Mesenchymal stem cell (in vitro differentiated cells and primary cell): ENCODE measurements at regions not wholly inside any gene's neighbourhood (a gene's known extent, or its start where the extent isn't known, plus 50 kb on each side); places are given as distances from the start of the nearest gene placed in this dataset.
A peak's percentile ranks its signal among the peaks of the same experiment; 100 is the strongest.

Experiments
- DNase-seq: peaks from one replicate; pipeline ENCODE4 v3.0.0-alpha.2; 2013
- H2AFZ ChIP-seq: one replicate; pipeline ENCODE4 v1.6.1; 2013; ENCODE audit warnings: low read depth, mild to moderate bottlenecking, control low read depth, inconsistent platforms, low read length, moderate library complexity
- H2AK5ac ChIP-seq: 2 replicates; pipeline ENCODE4 v1.6.1; 2013; ENCODE audit warnings: low read length, moderate library complexity, mild to moderate bottlenecking, inconsistent platforms; ENCODE audit not compliant: severe bottlenecking
- H2BK120ac ChIP-seq: one replicate; pipeline ENCODE4 v1.6.1; 2013; ENCODE audit warnings: low read depth, mild to moderate bottlenecking, inconsistent platforms, low read length, moderate library complexity
- H2BK12ac ChIP-seq, 2 experiments: one replicate each; pipeline ENCODE4 v1.6.1; 2013; ENCODE audit warnings: inconsistent platforms in 2 of 2, low read length in 2 of 2, mild to moderate bottlenecking in 2 of 2, moderate library complexity in 2 of 2, control low read depth in 1 of 2
- H2BK15ac ChIP-seq: one replicate; pipeline ENCODE4 v1.6.1; 2013; ENCODE audit warnings: mild to moderate bottlenecking, low read depth, inconsistent platforms; ENCODE audit not compliant: poor library complexity, severe bottlenecking
- H2BK5ac ChIP-seq: 2 replicates; pipeline ENCODE4 v1.6.1; 2013; ENCODE audit warnings: low read depth, mild to moderate bottlenecking, low read length, control low read depth, inconsistent platforms; ENCODE audit not compliant: poor library complexity, severe bottlenecking
- H3K14ac ChIP-seq, 2 experiments: one replicate each; pipeline ENCODE4 v1.6.1; 2013; ENCODE audit warnings: inconsistent platforms in 2 of 2, low read length in 2 of 2, control low read depth in 1 of 2, mild to moderate bottlenecking in 1 of 2, moderate library complexity in 1 of 2
- H3K18ac ChIP-seq, 2 experiments: one replicate each; pipeline ENCODE4 v1.6.1; 2013; ENCODE audit warnings: inconsistent platforms in 2 of 2, low read length in 2 of 2, control low read depth in 1 of 2, low read depth in 1 of 2, mild to moderate bottlenecking in 1 of 2
- H3K23ac ChIP-seq, 2 experiments: one replicate each; pipeline ENCODE4 v1.6.1; 2013; ENCODE audit warnings: inconsistent platforms in 2 of 2, low read length in 2 of 2, mild to moderate bottlenecking in 2 of 2, moderate library complexity in 2 of 2, control low read depth in 1 of 2
- H3K27ac ChIP-seq: 2 replicates; pipeline ENCODE4 v1.5.1; 2013; ENCODE audit warnings: mild to moderate bottlenecking, moderate library complexity, low read length, control low read depth, inconsistent platforms; ENCODE audit not compliant: poor library complexity, severe bottlenecking
- H3K27me3 ChIP-seq, 2 experiments: 2 replicates each; pipeline versions ENCODE4 v1.6.1 to v1.7.0; 2013; ENCODE audit warnings: low read length in 2 of 2, mild to moderate bottlenecking in 2 of 2, moderate library complexity in 2 of 2, control low read depth in 1 of 2, inconsistent platforms in 1 of 2; ENCODE audit not compliant: control insufficient read depth in 1 of 2, insufficient read depth in 1 of 2
- H3K36me3 ChIP-seq, 2 experiments: 2 replicates each; pipeline versions ENCODE4 v1.6.1 to v1.7.0; 2013; ENCODE audit warnings: low read length in 2 of 2, control low read depth in 1 of 2, inconsistent platforms in 1 of 2, low read depth in 1 of 2, mild to moderate bottlenecking in 1 of 2; ENCODE audit not compliant: insufficient read depth in 2 of 2, control insufficient read depth in 1 of 2
- H3K4ac ChIP-seq, 2 experiments: one replicate each; pipeline ENCODE4 v1.6.1; 2013; ENCODE audit warnings: inconsistent platforms in 2 of 2, low read length in 2 of 2, mild to moderate bottlenecking in 2 of 2, moderate library complexity in 2 of 2, control low read depth in 1 of 2, low read depth in 1 of 2
- H3K4me1 ChIP-seq: 2 replicates; pipeline ENCODE4 v1.6.1; 2013; ENCODE audit warnings: low read depth, low read length, control low read depth; ENCODE audit not compliant: control insufficient read depth, insufficient read depth
- H3K4me2 ChIP-seq: 2 replicates; pipeline ENCODE4 v1.6.1; 2013; ENCODE audit warnings: low read length, mild to moderate bottlenecking, inconsistent platforms; ENCODE audit not compliant: poor library complexity, severe bottlenecking
- H3K4me3 ChIP-seq, 2 experiments: 2 replicates each; pipeline versions ENCODE4 v1.5.1 to v1.7.0; 2013; ENCODE audit warnings: low read length in 2 of 2, mild to moderate bottlenecking in 2 of 2, control low read depth in 1 of 2, low read depth in 1 of 2; ENCODE audit not compliant: insufficient read depth in 1 of 2
- H3K79me1 ChIP-seq: replicated peaks from 2 replicates; pipeline ENCODE4 v1.6.1; 2013; ENCODE audit warnings: mild to moderate bottlenecking, control low read depth, low read length, inconsistent platforms; ENCODE audit not compliant: poor library complexity, severe bottlenecking
- H3K9ac ChIP-seq: 2 replicates; pipeline ENCODE4 v1.7.0; 2013; ENCODE audit warnings: mild to moderate bottlenecking, low read length, moderate library complexity
- H3K9me3 ChIP-seq: 2 replicates; pipeline ENCODE4 v1.7.0; 2013; ENCODE audit warnings: mild to moderate bottlenecking, low read length; ENCODE audit not compliant: control insufficient read depth
- H4K8ac ChIP-seq: one replicate; pipeline ENCODE4 v1.6.1; 2013; ENCODE audit warnings: inconsistent platforms, mild to moderate bottlenecking, low read length, moderate library complexity
- H4K91ac ChIP-seq: one replicate; pipeline ENCODE4 v1.6.1; 2013; ENCODE audit warnings: mild to moderate bottlenecking, low read length, inconsistent platforms
- WGBS: methylation state at CpG from one replicate; pipeline ENCODE4 v1.1.7; 2013; ENCODE audit warnings: mixed read lengths; 5-methylcytosine and 5-hydroxymethylcytosine counted together

DNA sequence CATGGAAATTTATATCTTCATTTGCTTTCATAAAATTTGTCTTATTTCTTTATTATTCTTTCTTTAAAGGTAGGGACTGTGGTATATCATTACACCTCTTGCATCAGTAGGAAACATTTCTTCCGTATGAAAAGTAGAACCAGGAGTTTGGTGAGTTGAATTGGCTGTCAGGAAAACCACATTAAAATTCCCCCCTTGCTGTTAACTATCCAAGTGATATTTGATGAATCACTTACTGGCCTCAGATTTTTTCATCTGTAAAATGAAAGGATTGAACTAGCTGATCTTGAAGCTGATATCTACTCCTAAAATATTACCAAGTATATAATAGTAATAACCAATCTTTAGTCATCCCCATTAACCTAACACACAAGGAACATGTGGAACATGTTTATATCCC is 460.9 kb downstream of the GJA1 start:
- Histone ChIP-seq H3K4ac (no peak overlapping the region), H4K91ac (no peak overlapping the region), H4K8ac (no peak overlapping the region), H2BK15ac (no peak overlapping the region), H2AFZ (no peak overlapping the region), H3K4me3 (no peak overlapping the region), H3K27me3 (no peaks in the 10 kb centered on the region), H3K4me2 (no peak overlapping the region), H3K36me3 (no peaks in the 10 kb centered on the region), H3K18ac (no peak overlapping the region), H2BK120ac (no peak overlapping the region), H2AK5ac (no peak overlapping the region), H3K27ac (no peak overlapping the region), H2BK12ac (no peak overlapping the region), H3K9ac (no peak overlapping the region), H3K79me1 (no peaks in the 10 kb centered on the region), H3K9me3 (no peaks in the 10 kb centered on the region), H3K4me1 (peaks cover 1% of the 10 kb centered on the region), H3K14ac (no peak overlapping the region), H3K23ac (no peak overlapping the region), H2BK5ac (no peak overlapping the region)
- WGBS: no CpG with 5 or more reads among the region's 1 CpG
- no peak for DNase-seq

- WGBS: 83% methylated on average over 1 of the region's 3 CpGs
- H3K4me3 ChIP-seq: no peak overlapping the region
Observed at GRCh38 chr6:121896771-121897170, 461.3 kb downstream of the GJA1 start.

DNA sequence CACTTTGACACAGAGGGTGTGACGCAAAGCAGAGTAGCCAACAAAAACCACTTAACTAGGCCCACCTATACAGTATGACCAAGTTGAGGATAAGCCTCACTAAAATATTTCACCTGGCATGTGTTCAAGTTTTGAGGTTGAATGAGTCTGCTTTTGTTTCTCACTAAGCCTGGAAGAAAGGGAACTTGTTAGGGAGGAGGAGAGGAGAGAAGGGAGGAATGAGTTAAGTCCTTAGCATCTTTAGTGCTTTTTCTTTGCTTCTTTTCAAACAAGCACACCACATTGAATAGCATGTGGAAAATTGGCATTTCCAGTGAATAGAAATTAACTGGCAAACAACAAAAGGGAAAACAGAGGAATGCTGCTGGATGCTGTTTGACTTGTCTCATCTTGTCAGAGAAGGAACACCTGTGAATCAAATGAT is 461.9 kb downstream of the GJA1 start:
- no CpG with 5 or more reads among the region's 1 CpG for WGBS
- H3K4ac ChIP-seq: no peak overlapping the region
- no peak overlapping the region for H2BK5ac ChIP-seq
- no peak overlapping the region for H3K23ac ChIP-seq
- H3K79me1 ChIP-seq: no peaks in the 10 kb centered on the region
- no peak overlapping the region for H3K4me3 ChIP-seq
- H2BK12ac ChIP-seq: no peak overlapping the region
- H3K9ac ChIP-seq: no peak overlapping the region
- H4K91ac ChIP-seq: no peak overlapping the region
- H3K18ac ChIP-seq: peak overlapping the region in 1 of 2 experiments; percentile 43
- DNase-seq: no peak
- H3K4me1 ChIP-seq: peaks cover 1% of the 10 kb centered on the region
- no peaks in the 10 kb centered on the region for H3K27me3 ChIP-seq
- no peaks in the 10 kb centered on the region for H3K36me3 ChIP-seq
- no peak overlapping the region for H3K4me2 ChIP-seq
- no peak overlapping the region for H4K8ac ChIP-seq
- no peak overlapping the region for H2BK15ac ChIP-seq
- no peak overlapping the region for H2AK5ac ChIP-seq
- H3K9me3 ChIP-seq: no peaks in the 10 kb centered on the region
- H2AFZ ChIP-seq: no peak overlapping the region
- H3K27ac ChIP-seq: no peak overlapping the region
- no peak overlapping the region for H2BK120ac ChIP-seq
- no peak overlapping the region for H3K14ac ChIP-seq

More at GRCh38 chr6:121896771-121897170, 461.3 kb downstream of the GJA1 start:
- peak; percentile 9 for DNase-seq
- Histone ChIP-seq H3K4me2 (no peak overlapping the region), H3K18ac (no peak overlapping the region), H3K27ac (no peak overlapping the region), H4K91ac (no peak overlapping the region), H3K79me1 (no peaks in the 10 kb centered on the region), H4K8ac (no peak overlapping the region), H2AK5ac (no peak overlapping the region), H3K36me3 (no peaks in the 10 kb centered on the region), H3K4me1 (peaks cover 1% of the 10 kb centered on the region), H3K23ac (no peak overlapping the region), H2AFZ (no peak overlapping the region), H3K4ac (no peak overlapping the region), H2BK12ac (no peak overlapping the region), H2BK5ac (no peak overlapping the region), H3K9me3 (no peaks in the 10 kb centered on the region), H2BK15ac (no peak overlapping the region), H3K9ac (no peak overlapping the region), H3K27me3 (no peaks in the 10 kb centered on the region), H2BK120ac (no peak overlapping the region), H3K14ac (no peak overlapping the region)

- H3K23ac ChIP-seq: no peak overlapping the region
- H3K9me3 ChIP-seq: no peaks in the 10 kb centered on the region
- H3K36me3 ChIP-seq: no peaks in the 10 kb centered on the region
- H4K8ac ChIP-seq: no peak overlapping the region
- H3K4ac ChIP-seq: no peak overlapping the region
- no peak overlapping the region for H2AFZ ChIP-seq
- H3K4me2 ChIP-seq: no peak overlapping the region
- no peak overlapping the region for H3K9ac ChIP-seq
- H2BK5ac ChIP-seq: no peak overlapping the region
- H3K4me1 ChIP-seq: peaks cover 1% of the 10 kb centered on the region
- H3K4me3 ChIP-seq: no peak overlapping the region
- H2BK120ac ChIP-seq: no peak overlapping the region
- H4K91ac ChIP-seq: no peak overlapping the region
- no peaks in the 10 kb centered on the region for H3K79me1 ChIP-seq
- DNase-seq: no peak
- H2BK12ac ChIP-seq: no peak overlapping the region
- no peak overlapping the region for H3K27ac ChIP-seq
- H2AK5ac ChIP-seq: no peak overlapping the region
- H2BK15ac ChIP-seq: no peak overlapping the region
- H3K18ac ChIP-seq: no peak overlapping the region
- H3K14ac ChIP-seq: no peak overlapping the region
- H3K27me3 ChIP-seq: no peaks in the 10 kb centered on the region
Observed at GRCh38 chr6:121901432-121901831, 466.0 kb downstream of the GJA1 start.
